Activated T-helper 1 cell treated with Interleukin-2 at 50 U/mL for 16 hours (primary cell): ENCODE measurements at regions not wholly inside any gene's neighbourhood (a gene's known extent, or its start where the extent isn't known, plus 50 kb on each side); places are given as distances from the start of the nearest gene placed in this dataset.
"Not testable (repeated sequence)": the region's sequence is repeated elsewhere in the genome, so short reads cannot be mapped to it uniquely, and the experiment has no call there.

Experiments
- DNase-seq: peaks from one replicate; pipeline ENCODE4 v3.0.0-alpha.2; 2020; ENCODE audit warnings: low read depth

DNA sequence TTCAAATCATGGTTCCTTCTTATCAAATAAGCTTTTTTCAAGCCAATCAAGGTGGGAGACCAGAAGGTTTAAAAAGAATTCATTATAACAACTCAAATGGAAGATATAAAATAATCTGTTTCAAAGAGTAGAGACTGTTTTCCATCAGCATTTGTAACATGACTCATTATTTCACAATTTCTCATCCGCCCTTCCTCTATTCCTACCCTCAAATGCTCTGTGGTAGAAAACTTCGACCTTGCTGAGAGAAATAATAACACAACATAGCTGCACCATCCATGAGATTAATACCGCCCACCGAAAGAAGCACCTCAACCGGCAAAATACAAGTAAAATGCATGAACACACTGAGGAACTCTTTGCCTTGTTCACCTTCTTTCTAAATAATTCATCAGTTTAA, 2039.2 kb upstream of the CELF4 start:
- no peak for DNase-seq

DNA sequence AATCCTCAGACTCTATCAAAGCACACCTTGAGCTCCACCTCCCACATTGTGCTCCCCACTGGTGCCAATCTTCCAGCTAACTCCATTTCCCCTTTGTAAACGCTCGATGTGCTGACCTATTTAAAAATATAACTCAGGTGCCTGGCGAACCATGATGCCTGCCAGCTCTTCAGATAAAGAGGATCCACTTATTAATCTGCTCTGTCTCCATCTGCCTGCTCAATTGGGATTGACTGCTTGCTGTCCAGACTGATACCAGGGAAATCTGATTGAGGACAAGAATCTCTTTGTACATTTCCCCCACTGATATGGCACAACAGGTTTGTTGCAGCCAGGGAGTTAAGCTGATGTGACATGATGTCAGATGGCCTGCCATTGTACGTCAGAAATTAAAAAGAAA, 2036.5 kb upstream of the CELF4 start:
- DNase-seq = no peak

DNA sequence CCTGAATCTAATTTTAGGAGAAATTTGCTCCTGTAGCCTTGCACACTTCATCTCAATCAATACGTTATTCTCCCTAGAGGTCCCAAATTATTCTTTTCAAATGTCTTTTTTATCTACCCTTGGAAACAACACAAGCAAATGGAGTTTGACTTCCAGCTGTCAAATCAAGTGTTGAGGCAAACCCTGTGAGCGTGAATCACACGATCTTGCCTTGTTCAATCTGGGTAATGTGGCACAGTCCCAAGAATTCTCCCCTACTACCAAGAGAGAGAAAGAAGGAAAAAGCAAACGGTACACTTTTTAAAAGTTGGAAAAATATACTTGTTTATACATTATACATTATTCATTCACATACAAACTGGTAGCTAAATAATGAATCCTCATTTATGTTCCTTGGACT, 2035.3 kb upstream of the CELF4 start:
- no peak for DNase-seq

DNA sequence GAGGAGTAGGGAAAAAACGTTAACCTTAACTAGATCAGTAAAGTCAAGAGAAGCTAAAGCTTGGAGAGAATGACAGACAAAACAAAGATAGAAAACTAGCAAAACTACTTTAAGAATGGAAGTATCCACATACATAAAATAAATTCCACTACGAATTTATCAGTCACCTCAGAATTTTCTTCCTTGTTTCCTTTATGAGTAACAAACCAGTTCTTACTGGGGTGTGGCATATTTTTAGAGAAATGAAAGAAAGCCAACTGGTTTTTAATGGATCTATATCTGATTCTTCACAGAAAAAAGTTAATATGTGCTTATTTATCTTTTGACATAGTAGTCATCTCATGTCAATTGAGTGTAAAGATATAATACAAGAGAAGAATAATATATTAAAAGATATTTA, 2033.7 kb upstream of the CELF4 start:
- no peak for DNase-seq

DNA sequence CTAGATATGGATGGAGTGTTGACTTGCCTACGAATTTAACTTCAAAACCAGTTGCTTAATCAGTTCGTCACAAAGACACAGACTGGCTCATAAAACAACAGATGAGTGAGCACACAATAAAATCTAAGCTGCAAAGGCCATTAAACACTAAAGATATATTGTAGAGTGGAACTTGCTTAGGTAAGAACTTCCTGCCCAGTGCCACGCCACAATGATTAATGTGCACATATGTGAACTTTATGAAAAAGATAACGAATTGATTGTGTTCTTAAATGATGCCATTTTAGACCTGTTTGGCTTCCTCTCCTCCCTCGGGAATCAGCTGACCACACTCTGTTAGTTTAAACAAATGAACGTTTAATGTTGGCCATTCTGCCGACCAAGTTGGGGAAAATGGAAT, 2031.3 kb upstream of the CELF4 start:
- no peak for DNase-seq

DNA sequence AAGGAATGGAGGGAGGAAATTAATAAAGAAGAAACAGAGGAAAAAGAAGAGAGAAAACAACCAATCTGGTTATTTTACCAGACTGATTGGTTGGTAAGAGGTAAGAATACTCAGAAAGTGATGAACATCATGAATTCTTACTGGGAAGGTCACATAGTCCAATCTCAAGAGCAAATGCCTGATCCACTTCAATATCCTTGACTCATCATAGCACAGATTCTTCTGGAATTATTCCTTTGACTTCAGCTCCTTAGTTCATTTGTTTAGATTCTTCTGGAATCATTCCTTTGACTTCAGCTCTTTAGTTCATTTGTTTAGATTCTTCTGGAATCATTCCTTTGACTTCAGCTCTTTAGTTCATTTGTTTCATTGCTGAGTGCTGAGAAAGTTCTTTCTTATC, 2030.6 kb upstream of the CELF4 start:
- no peak for DNase-seq

DNA sequence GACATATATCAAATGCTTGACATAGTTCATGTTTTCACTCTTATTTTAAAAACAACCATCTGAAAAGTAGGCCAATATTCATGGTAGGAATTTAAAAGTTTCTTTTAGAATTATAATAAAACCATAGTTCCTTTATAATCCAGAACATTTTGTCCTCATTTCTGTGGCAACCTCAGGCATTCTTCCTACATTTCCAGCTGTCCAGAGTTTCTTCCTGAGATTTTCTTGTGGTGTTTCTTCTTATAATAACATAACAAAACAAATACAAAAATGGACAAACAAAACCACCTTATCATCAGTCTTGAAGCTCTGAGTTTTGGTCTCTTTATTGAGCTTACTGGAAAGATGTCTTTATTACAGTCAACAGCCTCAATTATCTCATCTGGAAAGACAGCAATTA, 2028.6 kb upstream of the CELF4 start:
- DNase-seq = no peak

DNA sequence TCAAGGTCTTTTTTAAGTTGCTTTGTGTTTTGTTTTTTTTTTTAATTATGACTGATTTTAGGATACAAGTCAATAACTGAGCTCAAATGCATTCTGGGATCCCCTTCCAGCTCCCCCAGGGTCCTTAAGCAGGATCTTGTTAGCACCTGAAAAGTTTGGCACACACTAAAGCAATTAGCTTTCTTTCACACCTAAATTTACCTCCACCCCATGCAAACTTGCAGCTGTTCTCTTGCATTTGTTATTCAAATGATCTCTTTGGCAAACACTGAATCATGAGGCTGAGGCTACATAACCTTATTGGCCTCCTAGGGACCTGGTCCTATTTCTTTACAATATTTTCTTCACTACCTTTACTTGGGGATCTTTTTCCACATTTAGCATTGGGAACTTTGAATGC, 2026.1 kb upstream of the CELF4 start:
- DNase-seq = no peak

DNA sequence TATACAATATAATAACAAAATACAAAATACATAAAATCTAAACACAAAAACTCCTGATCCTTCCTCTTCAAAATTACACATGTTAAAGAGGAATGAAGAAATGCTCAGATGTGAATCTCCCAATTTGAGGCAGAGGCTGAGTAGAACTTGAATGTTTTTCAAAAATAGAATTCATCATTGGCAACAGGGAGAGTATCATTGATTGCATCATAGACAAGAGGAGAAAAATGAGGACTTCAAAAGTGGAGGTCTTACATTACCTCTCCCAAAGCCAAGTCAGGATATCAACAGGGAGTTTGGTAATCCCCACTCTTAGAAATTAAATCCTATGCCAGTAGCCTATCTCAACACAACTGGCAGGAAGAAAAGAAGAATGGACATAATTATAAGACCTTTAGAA, 2023.9 kb upstream of the CELF4 start:
- no peak for DNase-seq

DNA sequence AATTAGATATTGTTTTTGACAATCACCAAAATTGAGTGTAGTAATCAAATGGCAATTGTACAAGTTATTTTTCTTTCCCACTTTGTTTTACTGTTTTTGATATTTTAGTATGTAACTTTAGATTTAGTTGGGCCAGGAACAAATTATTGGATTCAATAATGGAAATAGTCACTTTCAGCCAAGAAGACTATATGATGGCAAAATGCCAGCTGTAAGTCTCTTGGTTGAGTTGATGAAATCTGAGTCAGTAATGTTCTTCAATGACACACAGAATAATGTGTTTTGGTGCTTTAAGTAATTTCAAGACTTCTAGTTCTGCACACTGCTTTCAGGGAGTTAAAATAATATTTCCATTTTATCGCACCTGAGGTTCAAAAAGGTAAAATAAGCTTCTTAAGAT, 2022.0 kb upstream of the CELF4 start:
- DNase-seq = no peak

DNA sequence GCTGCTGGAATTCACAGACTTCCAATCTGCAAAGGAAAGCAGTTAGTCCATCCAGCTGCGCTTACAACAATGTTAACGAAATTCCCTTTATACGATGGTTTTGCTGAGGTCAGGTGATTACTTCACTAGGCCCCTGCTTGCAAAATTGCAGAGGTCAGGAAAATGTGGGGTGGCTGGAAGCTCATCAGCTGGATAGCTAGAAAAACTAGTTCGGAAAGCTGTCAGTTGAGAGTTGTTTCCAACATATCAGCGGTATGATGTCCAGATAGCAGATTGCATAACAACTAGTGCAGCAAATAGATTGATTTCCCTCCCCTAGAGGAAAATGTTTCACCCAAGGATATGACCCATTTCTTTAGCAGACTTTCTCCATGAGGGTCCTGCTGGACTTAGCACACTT, 2021.1 kb upstream of the CELF4 start:
- DNase-seq = no peak

DNA sequence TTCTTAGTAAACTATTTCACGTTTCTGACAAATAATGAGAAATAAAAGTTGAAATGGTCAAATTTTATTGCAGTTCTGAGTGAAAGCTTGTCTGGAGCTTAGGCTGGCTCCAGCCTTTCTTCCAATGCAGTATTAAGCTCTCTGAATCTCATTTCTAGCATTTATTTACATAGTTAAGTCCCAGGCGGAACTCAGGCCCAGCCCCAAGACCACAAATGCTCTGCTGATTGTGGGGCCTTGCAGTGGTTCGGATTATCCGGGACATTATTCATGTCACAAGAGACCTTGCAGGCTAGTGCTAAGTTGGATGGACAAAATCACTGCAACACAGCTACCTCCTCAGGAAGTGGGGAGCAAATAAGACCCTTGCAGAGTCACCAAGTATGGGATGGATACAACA, 2009.3 kb upstream of the CELF4 start:
- DNase-seq = no peak

DNA sequence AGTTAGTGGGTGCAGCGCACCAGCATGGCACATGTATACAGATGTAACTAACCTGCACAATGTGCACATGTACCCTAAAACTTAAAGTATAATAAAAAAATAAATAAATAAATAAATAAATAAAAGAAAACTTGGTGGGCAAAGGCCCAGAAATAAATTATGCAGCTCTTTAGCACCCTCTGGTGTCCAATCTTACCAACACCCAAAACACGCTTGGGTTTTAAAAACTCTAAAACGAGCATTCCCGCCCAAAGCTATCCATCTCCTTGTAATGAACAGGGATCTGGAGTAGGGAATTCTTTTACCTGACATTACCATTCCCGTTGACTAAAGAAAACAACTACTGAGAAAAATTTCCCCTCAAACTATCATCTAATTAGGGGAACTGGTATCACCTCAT, 2005.9 kb upstream of the CELF4 start:
- DNase-seq = no peak

DNA sequence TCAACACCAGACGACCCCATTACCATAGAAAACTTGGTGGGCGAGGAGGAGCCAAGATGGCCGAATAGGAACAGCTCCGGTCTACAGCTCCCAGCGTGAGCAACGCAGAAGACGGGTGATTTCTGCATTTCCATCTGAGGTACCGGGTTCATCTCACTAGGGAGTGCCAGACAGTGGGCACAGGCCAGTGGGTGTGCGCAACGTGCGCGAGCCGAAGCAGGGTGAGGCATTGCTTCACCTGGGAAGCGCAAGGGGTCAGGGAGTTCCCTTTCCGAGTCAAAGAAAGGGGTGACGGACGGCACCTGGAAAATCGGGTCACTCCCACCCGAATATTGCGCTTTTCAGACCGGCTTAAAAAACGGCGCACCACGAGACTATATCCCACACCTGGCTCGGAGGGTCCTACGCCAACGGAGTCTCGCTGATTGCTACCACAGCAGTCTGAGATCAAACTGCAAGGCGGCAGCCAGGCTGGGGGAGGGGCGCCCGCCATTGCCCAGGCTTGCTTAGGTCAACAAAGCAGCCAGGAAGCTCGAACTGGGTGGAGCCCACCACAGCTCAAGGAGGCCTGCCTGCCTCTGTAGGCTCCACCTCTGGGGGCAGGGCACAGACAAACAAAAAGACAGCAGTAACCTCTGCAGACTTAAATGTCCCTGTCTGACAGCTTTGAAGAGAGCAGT, 2000.1 kb upstream of the CELF4 start:
- not testable (repeated sequence) for DNase-seq

DNA sequence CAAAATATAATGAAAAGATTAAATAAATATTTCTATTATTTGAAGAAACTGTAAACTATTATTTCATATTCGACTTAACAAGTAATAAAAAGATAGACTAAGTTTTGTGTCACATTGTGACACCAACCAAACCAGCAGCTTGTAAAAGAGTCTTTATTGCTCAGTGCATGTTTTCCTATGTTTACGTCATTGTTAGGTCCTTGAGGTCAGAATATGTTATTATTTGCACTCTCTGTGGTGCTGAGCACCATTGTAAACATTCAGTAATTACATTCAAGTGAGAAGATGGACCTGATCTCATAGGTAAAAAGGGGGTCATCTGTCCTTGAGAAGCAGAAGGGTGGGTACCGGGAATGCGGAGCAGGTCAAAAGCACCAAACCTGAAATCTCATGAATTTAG, 1999.1 kb upstream of the CELF4 start:
- no peak for DNase-seq

DNA sequence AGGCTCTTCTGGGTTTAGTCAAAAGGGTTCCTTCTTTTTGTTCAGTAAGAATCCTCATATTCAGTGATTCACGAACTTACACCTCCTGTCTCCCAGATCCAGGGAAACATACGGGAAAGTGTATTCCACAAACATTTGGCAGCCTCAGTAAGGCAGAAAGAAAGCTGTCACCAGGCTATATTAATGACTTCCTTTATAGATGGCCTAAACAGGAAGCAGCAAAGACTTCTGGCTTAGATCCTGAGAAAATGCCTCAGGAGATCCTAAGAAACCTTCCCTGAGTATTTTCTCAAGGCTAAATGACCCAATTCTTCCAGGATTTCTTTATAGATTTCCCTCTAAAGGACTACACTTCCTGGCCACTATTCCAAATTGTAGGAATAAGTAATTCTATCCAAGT, 1995.5 kb upstream of the CELF4 start:
- DNase-seq = no peak

DNA sequence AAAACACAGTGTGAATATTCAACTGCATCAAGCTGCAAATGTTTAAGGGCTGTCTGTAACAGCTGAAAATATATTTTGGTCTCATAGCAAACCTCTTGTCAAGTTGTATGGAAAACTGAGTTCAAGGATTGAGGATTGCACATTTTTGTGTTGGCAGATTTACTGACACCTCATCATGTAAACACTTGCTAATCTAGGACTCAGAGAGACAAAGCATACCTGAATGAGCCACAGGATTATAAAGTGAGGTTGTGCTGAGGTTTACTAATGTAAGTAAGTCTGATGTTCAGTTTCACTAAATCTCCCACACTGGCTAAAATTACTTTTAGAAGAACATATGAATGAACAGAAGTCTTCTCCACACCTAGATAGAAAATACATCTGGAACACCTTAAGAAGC, 1993.1 kb upstream of the CELF4 start:
- DNase-seq = no peak

DNA sequence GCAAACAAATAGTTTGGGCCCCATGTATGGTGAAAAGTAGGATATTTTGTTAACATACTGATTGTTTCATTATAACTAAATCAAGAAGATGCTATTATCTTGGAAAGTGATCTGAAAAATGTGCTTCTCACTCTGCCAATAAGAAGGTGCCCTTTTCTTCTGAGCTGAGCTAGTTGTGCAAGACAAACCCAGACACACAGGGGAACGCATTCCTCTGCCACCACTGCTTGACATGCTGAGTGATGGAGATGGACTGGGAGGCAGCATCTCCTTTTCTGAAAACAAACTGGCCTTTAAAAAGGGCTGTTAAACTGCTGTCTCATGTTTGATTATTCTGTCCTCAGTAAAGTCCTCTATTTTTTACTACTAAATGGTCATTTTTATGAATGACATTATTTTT, 1989.9 kb upstream of the CELF4 start:
- no peak for DNase-seq

DNA sequence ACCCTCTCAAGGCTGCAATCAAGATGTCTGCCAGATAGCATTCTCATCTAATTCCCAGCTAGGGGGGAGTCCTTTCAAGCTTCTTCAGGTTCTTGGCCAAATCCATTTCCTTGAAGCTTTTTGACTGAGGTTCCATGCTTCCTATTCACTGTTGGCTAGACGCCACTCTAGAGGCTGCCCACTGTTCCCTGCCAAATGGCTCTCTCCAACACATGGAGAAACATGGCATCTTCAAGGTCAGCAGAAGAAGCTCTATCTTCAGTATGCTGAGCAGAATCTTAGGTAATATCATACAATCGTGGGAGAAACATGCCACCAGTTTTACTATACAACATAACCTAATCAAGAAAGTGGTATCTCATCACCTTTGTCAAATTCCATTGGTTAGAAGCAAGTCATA, 1985.1 kb upstream of the CELF4 start:
- no peak for DNase-seq

DNA sequence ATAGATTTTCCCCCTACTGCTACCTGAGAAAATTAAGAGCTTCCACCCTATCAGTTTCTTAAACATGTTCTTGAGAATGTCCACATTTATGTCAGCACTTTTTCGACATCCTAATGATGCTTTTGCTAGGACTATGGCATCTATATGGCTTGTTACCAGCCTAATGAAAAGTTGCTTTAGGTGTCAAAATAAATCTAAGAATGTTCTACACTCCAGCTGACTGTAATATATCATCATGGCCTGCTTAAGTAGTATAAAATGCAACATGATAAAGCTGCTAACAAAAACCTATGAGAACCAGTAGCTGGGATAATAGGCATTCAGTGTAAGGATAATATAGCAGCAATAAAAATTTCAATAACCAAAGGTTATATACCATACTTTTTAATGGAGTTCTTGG, 1983.5 kb upstream of the CELF4 start:
- no peak for DNase-seq

DNA sequence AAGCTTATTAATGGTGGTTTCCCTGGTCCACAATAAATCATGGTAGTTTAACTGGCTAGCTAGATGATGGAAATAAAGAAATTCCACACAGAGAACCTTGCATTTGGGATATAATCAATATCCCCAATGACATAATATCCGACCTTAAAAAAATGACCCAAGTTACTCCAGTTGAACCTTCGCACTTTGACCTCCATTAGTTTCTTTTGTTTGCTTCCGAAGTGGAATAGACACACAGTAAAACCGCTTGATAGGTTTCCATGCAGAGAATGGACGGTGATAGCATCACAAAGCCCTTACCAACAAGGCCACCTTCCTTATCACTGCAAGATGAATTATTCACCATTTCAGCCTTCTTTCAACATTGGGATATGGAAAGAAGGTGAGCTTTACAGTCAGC, 1966.1 kb upstream of the CELF4 start:
- DNase-seq = no peak

DNA sequence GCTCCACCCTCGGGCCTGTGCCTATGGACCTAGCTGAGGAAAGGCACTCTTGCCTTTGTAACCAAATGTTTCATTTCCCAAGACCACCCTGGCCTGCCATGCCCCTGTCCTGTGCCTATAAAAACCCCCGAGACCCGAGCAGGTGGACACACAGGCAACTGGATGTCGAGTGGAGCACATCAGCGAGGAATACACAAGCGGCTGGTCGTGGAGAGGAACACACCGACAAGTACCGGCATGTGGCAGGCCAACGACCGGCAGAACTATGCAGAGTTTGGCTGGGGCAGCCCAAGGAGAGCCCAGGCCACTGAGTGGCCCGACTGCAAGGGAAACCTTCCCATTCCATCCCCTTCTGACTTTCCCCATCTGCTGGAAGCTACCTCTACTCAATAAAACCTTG, 1963.8 kb upstream of the CELF4 start:
- DNase-seq = no peak

DNA sequence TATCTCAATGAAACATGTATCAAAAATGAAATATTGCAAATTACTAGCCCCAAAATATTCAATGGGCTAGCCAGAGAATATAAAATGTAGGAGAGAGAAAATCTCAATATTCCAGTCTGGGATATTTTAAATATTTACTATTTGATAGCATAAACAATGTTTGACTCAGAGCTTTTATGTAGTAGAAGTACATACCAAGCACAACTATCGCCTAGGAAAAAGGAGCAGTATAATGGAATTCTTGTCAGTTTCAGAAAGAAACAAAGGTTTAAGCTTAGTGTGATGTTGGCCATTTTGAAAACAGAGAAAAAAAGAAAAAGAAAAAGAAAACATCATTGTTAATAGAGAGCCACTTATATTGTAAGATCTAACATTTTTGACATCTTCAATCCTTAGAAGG, 1961.9 kb upstream of the CELF4 start:
- no peak for DNase-seq

DNA sequence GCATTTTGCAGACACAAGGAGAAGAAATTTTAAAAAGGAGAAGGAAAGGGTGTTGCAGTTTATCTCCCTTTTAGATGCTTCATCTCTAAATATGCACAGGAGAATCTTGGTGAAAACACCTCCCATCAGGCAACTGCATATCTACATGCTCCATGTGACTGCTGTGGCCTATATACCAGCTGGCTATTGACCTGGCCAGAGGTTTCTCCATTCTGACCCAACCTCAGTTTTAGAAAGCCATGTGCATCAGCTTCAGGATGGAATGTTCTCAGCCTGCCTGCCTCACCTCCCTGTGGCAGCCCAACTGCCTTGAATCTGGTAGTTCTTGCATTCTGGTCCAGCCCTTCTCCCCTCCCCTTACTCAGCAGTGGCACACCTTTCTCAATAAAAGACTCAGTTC, 1958.8 kb upstream of the CELF4 start:
- no peak for DNase-seq

DNA sequence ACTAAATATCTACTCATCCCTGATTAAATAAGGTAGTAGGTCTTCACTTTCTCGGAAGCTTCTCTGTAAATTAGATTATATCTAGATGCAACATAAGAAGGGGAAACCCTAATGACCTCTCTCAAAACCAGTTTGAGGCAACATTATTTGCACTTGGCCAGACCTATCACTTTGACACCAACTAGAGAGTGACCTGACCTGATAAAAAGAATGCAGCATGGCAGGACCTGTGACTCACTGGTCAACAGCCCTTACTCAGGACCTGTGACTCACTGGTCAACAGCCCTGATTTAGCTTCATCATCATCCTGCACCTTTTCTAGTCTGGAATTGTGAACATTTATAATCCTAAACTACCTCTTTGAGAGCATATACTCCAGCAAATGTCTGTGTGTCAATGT, 1957.7 kb upstream of the CELF4 start:
- no peak for DNase-seq
